ENCODE measurements at regions not wholly inside any gene's neighbourhood (a gene's known extent, or its start where the extent isn't known, plus 50 kb on each side); places are given as distances from the start of the nearest gene placed in this dataset.

DNA sequence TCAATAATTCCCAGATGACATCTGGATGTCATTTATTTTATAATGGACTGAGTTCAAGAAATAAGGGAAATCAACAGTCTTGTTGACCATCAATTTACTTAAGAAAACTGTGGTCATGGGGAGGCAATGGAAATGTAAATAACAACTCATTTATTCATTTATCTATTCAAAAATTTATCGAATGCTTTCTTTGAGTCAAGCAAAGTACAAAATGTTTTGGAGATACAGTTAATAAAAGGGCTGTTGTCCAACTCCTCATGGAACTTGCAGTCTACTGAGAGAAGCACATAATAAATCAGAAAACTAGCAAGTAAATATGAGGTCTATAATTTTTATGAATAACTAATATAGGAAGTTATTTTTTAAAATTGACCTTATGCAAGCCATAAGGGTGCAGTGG is 65.5 kb upstream of the KITLG start:
- no peak for DNase-seq
- no peaks in the 10 kb centered on the region for H3K36me3 ChIP-seq (replicated peaks; ENCODE audit: insufficient read depth, low read length)
- no peak overlapping the region for H3K27ac ChIP-seq (ENCODE audit: low read length)
- H3K4me3 ChIP-seq (ENCODE audit: low read length): no peak overlapping the region
- TF ChIP-seq EZH2phosphoT487 (IDR thresholded peaks at IDR 0.05; ENCODE audit: low read length) (no peak), CTCF (IDR thresholded peaks at IDR 0.05; ENCODE audit: low read length) (no peak), EZH2 (optimal IDR thresholded peaks at IDR 0.05; ENCODE audit: low read depth, low read length) (no peak)
- no peak overlapping the region for H3K9ac ChIP-seq (ENCODE audit: low read length)
- H3K9me2 ChIP-seq (replicated peaks; ENCODE audit: insufficient read depth, low read length): no peaks in the 10 kb centered on the region
- no peaks in the 10 kb centered on the region for H4K20me1 ChIP-seq (ENCODE audit: insufficient read depth, low read length)
- H3K27me3 ChIP-seq (replicated peaks; ENCODE audit: insufficient read depth, low read length): no peaks in the 10 kb centered on the region
- H3K4me1 ChIP-seq (ENCODE audit: low read length): peaks cover 12% of the 10 kb centered on the region; the same call in 1 of the 2 replicates
- no peak overlapping the region for H3K4me2 ChIP-seq (ENCODE audit: low read depth, low read length)
- H3K79me2 ChIP-seq (ENCODE audit: low read length): no peaks in the 10 kb centered on the region
- no peaks in the 10 kb centered on the region for H3F3A ChIP-seq (ENCODE audit: insufficient read depth, low read length)
- no peak overlapping the region for H2AFZ ChIP-seq (ENCODE audit: low read length)
- no peaks in the 10 kb centered on the region for H3K9me3 ChIP-seq (replicated peaks; ENCODE audit: insufficient read depth, low read length)

DNA sequence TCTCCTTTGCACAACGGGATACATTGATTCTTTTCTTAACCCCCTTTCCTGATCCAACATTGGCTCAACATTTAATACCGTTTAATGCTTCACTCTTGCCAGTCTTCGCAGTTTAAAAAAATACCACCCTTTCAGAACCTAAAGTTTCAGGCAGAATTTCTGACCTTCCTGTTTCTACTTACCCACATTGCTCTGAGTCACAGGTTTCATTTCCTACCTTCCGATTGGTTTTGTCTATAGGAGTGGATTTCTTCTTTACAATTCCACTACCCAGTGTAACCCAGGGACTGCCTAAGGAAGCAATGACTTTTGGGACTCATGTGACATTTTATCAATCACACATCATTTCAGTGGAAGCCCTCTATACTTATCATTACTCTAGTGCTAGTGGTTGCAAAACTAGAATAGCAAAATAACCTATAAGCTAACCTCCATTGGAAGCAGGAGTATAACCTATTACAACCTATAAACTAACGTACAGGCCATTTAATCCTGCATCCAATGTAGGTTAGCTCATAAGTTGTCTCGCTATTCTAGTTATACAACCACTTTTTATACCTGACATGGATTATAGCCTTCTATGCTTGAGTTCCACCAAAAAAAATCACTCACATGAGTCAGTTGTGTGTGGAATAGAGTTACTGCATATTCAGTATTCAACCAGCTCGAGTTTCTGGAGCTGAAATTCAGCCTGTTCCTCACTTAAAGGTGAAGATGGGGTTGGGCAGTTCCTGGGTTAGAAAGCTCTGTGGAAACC is 64.9 kb upstream of the KITLG start:
- Histone ChIP-seq H3K4me3 (ENCODE audit: low read length) (no peak overlapping the region), H3K27ac (ENCODE audit: low read length) (no peak overlapping the region), H3K36me3 (replicated peaks; ENCODE audit: insufficient read depth, low read length) (no peaks in the 10 kb centered on the region; the same call in 1 of the 2 replicates)

GRCh38 chr12:88643685-88644084 is 63.4 kb upstream of the KITLG start:
- Histone ChIP-seq H3K4me2 (ENCODE audit: low read depth, low read length) (no peak overlapping the region), H2AFZ (ENCODE audit: low read length) (no peak overlapping the region), H3F3A (ENCODE audit: insufficient read depth, low read length) (no peaks in the 10 kb centered on the region), H3K27ac (ENCODE audit: low read length) (no peak overlapping the region), H3K9ac (ENCODE audit: low read length) (no peak overlapping the region), H4K20me1 (ENCODE audit: insufficient read depth, low read length) (no peaks in the 10 kb centered on the region), H3K9me2 (replicated peaks; ENCODE audit: insufficient read depth, low read length) (no peaks in the 10 kb centered on the region), H3K9me3 (replicated peaks; ENCODE audit: insufficient read depth, low read length) (no peaks in the 10 kb centered on the region), H3K4me1 (ENCODE audit: low read length) (peaks cover 12% of the 10 kb centered on the region; the same call in 1 of the 2 replicates), H3K36me3 (replicated peaks; ENCODE audit: insufficient read depth, low read length) (no peaks in the 10 kb centered on the region; the same call in 1 of the 2 replicates), H3K4me3 (ENCODE audit: low read length) (no peak overlapping the region), H3K27me3 (replicated peaks; ENCODE audit: insufficient read depth, low read length) (no peaks in the 10 kb centered on the region), H3K79me2 (ENCODE audit: low read length) (no peaks in the 10 kb centered on the region)
- TF ChIP-seq CTCF (IDR thresholded peaks at IDR 0.05; ENCODE audit: low read length) (no peak), EZH2phosphoT487 (IDR thresholded peaks at IDR 0.05; ENCODE audit: low read length) (no peak), EZH2 (optimal IDR thresholded peaks at IDR 0.05; ENCODE audit: low read depth, low read length) (no peak)
- DNase-seq: no peak

More for the DNA sequence above, 64.9 kb upstream of the KITLG start:
- Histone ChIP-seq H4K20me1 (ENCODE audit: insufficient read depth, low read length) (no peaks in the 10 kb centered on the region), H3K79me2 (ENCODE audit: low read length) (no peaks in the 10 kb centered on the region), H3K9ac (ENCODE audit: low read length) (no peak overlapping the region), H3K9me3 (replicated peaks; ENCODE audit: insufficient read depth, low read length) (no peaks in the 10 kb centered on the region), H3K4me1 (ENCODE audit: low read length) (peaks cover 12% of the 10 kb centered on the region; the same call in 1 of the 2 replicates), H3K9me2 (replicated peaks; ENCODE audit: insufficient read depth, low read length) (no peaks in the 10 kb centered on the region), H3K27me3 (replicated peaks; ENCODE audit: insufficient read depth, low read length) (no peaks in the 10 kb centered on the region), H2AFZ (ENCODE audit: low read length) (no peak overlapping the region), H3K4me2 (ENCODE audit: low read depth, low read length) (no peak overlapping the region), H3F3A (ENCODE audit: insufficient read depth, low read length) (no peaks in the 10 kb centered on the region)
- TF ChIP-seq EZH2 (optimal IDR thresholded peaks at IDR 0.05; ENCODE audit: low read depth, low read length): no peak
- no peak for TF ChIP-seq EZH2phosphoT487 (IDR thresholded peaks at IDR 0.05; ENCODE audit: low read length)
- no peak for TF ChIP-seq CTCF (IDR thresholded peaks at IDR 0.05; ENCODE audit: low read length)
- peak; percentile 14 for DNase-seq

Measured in MM.1S (cell line).